ENCODE measurements at regions not wholly inside any gene's neighbourhood (a gene's known extent, or its start where the extent isn't known, plus 50 kb on each side); places are given as distances from the start of the nearest gene placed in this dataset.
"Not testable (repeated sequence)": the region's sequence is repeated elsewhere in the genome, so short reads cannot be mapped to it uniquely, and the experiment has no call there.

DNA sequence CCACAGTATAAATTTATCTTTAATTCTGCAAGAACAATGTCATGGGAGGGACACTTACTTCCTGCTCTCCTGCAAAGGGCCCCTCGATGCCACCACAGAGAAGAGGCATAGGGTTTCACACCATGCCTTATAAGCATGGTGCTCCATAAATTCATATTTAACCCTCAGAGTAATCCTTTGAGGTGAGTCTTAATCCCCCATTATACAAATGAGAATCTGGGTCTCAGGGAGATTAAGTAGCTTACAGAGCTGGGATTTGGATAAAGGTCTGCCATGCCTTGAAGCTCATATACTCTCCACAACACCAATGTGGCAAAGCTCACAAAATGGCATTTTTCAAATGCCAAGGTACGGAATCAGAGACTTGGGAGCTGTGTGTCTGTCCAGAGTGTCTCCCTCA lies 268.5 kb upstream of the CCL2 start:
- no peak for DNase-seq

DNA sequence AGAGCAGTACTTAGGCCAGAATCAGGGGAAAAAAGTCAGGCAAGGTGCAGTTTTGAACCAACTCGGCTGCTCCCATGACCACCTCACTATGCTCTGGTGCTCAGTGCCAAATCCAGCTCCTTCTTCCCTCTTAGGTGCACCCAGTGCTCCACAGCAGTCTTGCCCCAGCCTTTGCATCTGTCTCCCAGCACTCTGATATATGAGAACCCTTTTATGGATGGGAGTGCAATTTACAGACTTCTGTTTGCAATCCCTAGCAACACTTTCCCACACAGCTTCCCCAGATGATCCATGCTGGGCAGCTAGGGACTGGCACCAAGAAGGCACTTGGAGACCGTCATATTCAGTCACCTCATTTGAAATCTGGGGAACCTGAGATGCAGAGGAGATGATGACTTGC lies 267.9 kb upstream of the CCL2 start:
- no peak for DNase-seq

DNA sequence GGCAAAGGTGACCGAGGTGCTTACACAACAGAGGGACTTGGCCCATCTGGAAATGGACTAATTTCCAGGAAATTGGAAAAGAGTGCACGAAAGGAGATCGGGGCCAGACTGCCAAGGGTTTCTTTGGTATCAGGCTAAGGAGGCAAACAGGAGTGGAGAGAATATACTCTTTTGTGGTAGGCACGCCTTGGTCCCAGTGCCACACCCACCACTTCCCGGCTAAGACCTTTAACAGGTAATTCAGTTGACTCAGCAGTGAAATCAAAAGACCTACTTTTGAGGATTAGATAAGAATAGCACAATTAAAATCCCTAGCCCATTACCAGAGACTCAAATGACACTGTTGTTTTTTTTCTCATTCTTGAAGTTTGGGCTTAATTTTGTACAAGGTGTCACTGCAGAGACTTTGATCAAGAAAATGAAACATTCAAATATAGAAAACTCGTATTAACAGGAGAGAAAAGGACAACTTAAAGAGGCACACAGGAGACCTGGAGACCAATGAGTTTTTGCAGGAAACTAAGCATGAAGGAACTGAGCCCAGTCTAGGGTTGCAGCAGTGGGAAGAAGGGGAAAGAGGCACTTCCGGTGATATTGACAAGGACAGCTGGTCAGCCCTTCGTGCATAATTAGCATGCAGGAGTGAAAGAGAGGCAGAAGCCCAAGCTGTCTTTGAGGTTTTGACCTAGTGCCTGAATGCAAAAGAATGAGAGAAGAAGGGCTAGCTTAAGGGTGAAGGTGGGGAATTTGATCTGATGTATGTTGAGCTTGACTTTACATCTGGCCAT lies 265.5 kb upstream of the CCL2 start:
- DNase-seq: no peak

DNA sequence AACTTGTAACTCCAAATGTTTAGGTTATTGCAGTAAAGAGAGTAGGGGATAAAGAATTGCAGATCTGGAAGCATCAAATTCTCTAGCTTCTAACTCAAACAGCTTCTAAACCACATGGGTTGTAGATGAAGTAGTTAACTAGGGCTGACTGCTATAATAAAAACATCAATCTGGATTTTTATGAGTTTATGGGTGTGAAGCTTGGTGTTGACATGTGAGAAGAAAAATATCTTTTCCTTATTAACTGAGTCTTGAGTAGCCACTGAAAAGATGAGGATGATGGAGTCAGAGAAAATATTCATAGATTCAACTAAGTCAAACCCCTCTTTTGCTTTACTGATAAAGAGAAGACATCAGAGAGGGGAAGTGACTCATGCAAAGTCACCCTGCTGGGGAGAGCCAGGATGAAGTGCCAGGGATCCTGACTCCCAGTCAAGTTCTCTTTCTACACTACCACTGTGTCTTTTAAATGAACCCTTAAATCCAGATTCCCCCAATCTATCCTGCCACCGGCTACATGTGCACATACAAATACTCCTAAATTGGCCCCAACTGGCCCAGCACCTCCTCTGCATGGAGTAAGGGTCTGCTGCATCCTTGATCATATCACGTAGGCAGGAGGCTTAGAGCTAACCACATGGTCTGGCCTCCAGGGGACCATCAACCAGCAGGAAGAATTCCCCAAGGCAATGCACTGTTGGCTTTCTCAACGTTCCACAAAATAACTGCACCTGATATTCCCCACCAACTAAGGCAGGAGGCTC lies 264.0 kb upstream of the CCL2 start:
- no peak for DNase-seq

DNA sequence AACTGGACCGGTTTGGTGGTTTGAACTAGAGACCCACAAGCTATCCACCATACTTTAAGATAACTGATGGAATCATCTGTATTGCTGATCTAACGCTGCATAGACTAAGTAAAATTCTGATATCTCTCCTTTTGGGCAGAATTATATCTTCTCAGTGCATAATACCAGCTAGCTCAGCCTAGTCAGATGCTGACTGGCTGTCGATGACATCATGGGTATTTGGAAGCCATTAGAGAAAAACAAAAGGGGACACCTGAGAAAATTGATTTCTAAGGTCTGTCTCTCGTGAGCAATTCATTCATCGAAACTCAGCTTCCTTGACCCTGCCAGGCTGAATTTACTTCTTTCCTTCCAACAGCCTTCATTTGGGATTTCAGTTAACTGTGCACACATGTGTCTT lies 263.0 kb upstream of the CCL2 start:
- DNase-seq: no peak

DNA sequence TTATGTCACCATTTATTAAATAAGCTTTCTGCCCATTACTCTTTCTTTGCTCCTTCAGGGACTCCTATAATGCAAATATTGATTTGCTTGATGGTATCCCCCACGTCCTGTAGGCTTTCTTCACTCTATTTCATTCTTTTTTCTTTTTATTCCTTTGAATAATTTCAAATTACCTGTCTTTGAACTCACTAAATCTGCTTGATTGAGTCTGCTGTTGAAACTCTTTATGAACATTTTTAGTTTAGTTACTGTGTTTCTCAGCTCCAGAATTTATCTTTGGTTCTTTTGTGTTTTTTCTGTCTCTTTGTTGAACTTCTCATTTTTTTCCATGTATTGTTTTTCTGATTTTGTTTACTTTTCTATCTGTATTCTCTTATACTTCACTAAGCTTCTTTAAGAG lies 254.4 kb upstream of the CCL2 start:
- DNase-seq: no peak

DNA sequence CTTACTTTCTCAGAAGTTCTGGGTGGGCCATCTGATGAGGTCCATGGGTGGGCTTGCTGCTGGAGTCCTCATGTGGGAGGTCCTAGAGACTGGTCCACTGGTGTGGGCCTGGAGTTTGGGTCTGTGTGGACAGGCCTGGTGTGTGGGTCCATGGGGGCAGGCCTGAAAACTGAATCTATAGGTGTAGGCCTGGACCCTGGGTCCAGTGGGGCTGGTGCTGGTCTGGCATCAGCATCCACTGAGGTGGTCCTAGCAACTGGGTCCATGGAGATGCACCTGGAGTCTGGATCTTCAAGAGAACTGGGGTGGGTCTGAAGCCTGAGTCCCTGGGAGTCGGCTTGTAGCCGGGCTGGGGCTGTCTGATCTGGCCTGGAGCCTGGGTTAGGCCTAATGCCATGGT lies 253.8 kb upstream of the CCL2 start:
- no peak for DNase-seq

DNA sequence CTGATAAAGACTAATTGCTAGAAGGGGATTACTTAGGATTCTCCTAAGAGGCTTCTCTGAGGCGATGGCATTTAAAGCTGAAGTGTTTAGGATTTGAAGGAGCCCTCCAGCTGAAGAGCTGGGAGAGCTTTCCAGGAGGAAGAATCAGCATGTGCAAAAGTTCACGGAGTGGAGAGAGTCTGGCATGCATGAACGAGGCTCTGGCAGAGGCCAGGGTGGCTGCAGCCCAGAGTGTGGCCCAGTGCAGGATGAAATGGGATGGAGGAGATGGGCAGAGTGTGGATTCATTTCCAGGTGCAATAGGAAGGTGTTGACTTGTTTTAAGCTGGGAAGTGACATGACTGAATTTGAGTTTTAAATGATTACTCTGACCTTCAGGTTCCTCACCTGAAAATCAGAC lies 249.0 kb upstream of the CCL2 start:
- no peak for DNase-seq

DNA sequence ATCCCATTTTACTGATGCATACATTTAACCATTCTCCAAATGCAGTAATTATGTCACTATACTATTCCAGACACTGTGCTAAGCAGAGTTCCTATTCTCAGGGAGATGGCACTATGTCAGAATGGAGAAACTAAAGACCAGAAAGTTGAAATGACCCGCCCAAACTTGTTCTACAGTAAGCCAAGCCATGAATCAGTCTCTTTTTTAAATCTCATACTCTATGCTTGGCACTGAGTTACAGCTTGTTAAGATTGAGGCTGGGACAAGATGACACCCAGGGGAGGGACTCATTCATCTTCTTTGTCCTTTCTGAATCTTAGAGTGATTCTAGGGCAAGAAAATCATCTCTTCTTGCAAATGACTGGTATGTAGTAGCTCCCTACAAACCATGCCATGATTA lies 247.0 kb upstream of the CCL2 start:
- DNase-seq: no peak

DNA sequence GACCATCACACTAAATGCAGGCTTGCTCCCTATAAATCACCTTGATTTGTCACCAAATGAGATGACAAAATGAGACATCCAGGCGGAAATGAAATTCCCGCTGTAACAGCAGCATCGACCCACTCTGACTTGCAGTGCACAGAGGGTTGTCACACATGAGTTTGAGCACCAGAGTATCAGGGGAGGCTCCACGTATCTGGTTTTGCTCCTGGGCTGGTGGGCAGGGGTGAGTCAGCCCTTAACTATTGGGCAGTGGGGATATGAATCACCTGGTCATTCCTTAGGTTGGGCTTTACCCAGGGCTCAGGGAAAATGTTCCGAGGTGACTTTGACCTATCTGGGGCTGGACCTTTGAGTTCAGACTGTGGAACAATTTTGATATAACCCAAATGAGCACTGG lies 245.2 kb upstream of the CCL2 start:
- DNase-seq: no peak

DNA sequence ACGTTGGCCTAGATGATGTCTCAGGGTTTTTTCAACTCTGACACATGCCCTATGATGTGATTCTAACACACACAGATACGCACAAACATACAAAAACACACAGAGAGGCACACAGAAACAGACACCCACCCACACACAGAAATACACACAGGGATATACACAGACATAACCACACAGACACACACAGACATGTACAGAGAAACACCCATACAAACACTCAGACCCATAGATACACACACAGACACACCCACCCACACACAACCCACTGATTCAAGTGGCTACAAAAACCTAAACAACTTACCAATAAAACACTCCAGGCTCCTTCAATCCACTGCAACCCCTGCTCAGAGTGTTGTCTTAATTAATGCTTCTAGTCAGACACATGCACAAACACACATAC lies 244.6 kb upstream of the CCL2 start:
- DNase-seq: no peak

DNA sequence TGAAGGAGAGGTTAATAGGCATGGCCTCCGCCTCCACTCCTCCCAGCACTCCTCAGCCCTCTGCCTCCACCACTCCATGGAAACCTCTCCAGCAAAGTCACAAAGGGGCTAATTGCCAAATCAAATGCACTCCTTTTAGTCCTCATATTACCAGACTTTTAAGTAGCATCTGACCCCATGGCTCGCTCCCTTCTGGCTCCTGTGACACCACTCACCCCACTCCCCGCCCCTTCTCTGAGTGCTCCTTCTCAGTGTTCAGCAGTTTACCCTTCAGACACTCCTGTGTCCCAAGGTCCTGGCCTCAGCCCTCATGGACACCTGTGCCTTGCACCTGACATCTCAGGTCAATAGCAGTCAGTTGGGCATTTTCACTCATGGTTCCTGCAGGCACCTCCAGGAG lies 243.5 kb upstream of the CCL2 start:
- no peak for DNase-seq

DNA sequence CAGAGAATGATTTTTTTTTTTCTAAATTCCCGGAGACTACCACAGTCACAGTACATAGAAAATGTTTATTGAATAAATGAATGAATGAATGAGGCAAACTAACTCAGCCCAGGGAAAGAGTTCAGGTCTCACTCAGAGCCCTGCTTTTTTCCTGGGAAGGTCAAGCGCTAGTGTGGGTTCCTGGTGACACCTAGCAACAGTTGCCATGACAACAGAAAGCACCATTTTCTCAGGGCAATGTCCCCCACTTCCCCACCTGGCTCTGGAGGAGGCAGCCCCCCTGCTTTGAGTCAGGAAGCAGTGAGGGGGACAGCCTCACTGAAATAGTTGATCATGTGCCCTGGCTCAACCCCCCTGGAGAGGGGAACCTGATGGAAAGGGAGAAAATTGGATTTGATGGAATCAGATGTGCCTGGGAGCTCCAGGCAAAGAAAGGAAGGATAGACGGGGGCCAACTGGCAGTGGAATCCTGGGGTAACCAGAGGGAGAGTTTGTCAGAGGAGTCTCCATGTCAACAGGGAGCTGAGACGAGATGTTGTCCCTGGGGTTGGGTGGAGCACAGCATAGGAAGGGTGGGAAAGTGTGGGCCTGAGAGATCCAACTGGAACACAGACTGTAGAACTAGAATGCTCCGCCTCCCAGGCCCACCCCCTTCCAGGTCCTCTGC lies 242.2 kb upstream of the CCL2 start:
- no peak for DNase-seq

DNA sequence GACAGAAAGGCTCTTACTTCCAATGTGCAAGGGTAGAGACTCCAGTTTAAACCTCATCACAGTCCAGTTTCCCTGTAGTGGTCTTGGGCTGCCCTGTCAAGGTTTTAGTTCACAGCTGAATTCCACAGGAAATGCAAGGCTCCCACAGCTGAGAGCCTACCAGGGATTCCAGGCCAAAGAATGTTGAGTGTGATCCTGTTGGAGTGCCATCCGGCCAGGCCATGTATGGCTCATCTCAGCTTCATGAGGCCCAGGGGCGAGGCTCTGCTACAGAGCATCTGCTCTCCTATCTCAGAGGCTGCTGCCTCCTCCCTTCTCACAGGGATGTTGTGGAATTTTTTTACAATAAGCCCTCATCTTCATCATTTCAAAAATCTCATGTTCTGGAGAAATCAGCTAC lies 239.8 kb upstream of the CCL2 start:
- no peak for DNase-seq

DNA sequence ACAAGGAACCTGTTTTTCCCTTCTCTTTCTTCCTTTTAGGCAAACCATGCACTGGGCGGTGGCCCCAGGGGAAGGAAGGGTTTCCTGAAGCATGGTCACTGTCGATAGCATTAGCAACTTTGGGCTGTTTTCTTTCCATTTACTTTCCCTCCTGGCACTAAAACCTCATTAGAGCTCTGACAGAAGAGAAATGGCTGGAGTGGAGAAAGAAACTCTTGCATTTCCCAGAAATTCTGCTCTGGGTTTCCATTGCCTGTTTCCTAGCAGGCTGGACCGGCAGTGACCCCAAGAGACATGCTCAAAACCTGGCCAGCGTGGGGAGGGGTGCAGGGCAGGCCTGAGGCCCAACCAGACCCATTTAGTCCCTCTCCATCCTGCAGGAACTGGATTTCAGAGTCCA lies 230.7 kb upstream of the CCL2 start:
- no peak for DNase-seq

DNA sequence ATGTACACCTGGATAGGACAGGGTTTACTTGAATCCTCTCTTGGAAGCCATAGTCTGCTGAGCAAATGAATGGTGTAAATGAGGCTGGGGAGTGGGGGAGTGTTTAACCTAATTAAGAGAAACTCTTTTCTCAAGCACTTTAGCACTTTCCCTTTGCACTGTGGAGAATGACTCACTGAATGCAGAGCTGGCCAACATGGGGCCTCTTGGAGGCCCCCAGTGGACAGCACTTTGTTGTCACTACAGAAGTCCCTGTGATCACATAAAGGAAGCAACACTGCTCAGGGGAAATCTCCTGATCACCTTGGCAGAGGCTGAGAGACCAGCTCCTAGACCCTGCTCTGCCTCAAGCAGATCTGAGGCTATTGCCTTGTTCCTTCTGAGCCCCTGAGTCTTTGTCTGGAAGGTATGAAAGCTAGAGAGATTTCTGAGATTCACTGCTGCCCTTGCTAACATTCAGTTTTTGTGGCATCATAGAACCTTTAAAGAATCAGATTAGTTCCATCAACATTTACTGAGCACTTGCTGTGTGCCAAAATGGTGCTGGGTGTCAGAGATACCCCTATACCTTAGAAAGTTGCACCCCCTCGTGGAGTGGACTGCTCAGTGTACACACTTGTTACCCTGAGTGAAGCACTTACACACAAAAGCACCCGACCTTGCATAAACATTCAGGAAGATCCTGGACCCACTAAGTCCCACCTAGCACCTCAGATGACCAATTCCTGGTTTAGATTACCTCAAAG lies 230.1 kb upstream of the CCL2 start:
- no peak for DNase-seq

DNA sequence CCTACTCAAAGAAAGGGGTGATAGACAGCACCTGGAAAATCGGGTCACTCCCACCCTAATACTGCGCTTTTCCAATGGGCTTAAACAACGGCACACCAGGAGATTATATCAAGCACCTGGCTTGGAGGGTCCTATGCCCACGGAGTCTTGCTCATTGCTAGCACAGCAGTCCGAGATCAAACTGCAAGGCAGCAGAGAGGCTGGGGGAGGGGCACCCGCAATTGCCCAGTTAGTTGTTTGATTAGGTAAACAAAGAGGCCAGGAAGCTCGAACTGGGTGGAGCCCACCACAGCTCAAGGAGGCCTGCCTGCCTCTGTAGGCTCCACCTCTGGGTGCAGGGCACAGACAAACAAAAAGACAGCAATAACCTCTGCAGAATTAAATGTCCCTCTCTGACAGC lies 224.5 kb upstream of the CCL2 start:
- DNase-seq: not testable (repeated sequence)

DNA sequence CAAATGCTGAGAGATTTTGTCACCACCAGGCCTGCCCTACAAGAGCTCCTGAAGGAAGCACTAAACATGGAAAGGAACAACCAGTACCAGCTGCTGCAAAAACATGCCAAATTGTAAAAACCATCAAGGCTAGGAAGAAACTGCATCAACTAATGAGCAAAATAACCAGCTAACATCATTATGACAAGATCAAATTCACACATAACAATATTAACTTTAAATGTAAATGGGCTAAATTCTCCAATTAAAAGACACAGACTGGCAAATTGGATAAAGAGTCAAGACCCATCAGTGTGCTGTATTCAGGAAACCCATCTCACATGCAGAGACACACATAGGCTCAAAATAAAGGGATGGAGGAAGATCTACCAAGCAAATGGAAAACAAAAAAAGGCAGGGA lies 222.8 kb upstream of the CCL2 start:
- DNase-seq: not testable (repeated sequence)

DNA sequence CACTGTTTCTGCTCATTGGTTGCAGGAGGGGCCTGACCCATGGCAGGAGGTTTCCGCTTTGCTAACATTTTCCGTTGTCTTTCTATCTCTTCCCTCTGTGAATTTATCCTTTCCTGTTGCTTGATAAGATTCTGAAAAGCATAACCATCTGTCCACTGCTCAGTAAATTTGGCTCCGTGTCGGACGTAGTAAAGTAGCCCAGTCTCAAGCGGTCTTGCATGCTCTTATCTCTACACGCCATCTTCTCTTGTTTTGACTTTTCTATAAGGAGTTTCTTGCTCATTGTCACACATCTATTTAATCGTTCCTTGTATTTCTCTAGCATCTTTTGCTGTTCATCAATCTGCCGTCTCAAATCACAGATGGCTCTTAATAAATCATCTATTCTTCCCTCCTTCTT lies 216.3 kb upstream of the CCL2 start:
- not testable (repeated sequence) for DNase-seq

DNA sequence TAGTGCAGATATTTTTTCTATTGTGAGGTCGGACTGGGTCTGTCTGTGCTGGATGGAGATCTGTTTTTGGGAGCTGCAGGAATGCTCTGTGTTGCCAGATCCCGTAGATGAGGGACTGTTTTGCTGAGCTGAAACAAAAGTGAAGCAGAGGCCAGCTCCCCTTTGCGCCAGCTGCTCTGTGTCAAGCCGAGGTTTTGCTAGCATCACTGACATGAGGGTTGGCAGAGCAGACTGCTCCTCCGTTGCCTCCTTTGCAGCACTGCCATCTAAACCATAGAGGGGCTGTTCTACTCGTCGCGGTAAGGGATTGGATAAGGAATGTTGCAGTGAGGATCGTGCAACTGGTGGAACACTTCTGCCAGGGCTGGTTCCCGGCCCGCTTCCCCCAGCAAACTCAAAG lies 215.9 kb upstream of the CCL2 start:
- DNase-seq: not testable (repeated sequence)

DNA sequence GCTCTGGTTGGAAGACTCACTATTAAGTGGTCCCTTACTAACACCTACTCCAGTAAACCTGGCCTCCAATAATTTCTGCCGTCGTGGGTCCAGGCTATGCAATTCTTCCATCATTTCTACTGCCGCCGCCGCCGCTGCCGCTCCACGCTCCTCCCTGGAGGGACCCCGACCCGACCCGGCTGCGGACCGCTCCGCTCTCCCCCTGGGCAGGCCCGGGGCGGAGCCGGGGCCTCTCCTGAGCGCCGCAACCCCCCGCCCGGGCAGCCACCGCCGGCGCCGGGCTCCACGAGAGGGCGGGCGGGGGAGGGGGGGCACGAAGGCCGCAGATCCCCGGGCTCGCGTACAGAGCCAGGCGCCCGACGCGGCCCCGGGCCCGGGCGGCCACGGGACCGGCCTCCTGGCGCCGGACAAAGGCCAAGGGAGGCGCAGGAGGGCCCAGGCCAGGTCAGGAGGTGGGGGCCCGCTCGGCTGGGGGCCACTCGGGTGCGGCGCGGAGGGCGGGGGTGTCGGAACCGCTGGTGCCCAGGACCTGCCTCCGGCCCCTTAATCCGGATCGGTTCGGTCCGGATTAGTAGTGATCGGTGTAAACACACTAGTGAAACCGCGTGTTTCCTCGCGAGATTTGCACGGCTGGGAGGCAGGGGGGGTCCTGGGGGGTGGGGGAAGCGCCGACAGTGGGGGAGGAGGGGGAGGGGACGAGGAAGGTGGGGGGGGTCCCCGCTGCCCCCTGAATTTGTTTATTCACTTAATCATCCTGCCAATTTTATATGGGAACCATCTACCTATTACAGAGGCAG lies 215.1 kb upstream of the CCL2 start:
- DNase-seq: not testable (repeated sequence)

DNA sequence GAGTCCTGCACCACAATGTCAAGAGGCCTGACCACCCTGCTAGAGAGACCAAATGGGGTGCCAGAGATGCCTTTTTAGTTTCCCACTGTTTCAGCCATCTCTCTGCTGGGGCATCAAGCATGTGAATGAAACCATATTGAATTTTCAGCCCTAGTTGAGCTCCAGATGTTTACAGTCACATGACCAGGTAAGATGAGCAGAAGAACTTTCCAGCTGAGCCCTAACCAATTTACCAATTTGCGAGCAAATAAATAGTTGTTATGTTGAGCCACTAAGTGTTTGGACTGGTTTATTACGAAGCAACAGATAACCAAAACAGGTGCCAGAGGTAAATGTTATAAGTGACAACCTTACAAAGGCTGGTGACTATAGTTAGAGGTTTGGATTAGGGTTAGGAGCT lies 209.1 kb upstream of the CCL2 start:
- DNase-seq: no peak

DNA sequence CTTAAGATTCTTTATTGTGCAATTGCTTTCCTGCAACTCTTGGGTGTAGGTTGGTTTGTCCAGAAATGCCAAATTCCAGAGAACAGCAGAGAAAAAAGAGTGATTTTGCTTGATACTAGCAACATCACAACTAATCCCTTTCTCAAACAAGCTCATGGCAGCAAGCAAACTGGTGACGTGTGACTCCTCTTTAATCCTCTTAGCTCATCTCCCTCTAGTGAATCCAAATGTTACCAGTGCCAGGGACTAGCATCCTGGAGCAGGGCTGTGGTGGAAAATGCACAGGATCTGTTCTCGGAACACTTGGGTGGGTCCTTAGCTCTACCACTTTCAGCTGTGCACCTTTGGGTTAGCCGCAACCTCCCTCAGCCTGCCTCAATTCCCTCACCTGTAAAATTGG lies 204.0 kb upstream of the CCL2 start:
- DNase-seq: no peak
